Fibroblast of lung (primary cell): ENCODE measurements at regions not wholly inside any gene's neighbourhood (a gene's known extent, or its start where the extent isn't known, plus 50 kb on each side); places are given as distances from the start of the nearest gene placed in this dataset.

ENCODE experiments used
- DNase-seq, 2 donors: peaks; one replicate each; pipeline versions ENCODE4 v3.0.0 to v3.0.0-alpha.2; 2010; ENCODE audit warnings: low read depth in 2 of 2
- H2AFZ ChIP-seq: 2 replicates; pipeline ENCODE4 v1.5.1; 2012; ENCODE audit warnings: low read length, control low read depth, inconsistent platforms
- H3K27ac ChIP-seq: 2 replicates; pipeline ENCODE4 v1.5.1; 2011; ENCODE audit warnings: low read length, control low read depth; ENCODE audit not compliant: insufficient read depth
- H3K27me3 ChIP-seq: 2 replicates; pipeline ENCODE4 v1.5.1; 2011; ENCODE audit warnings: mild to moderate bottlenecking, low read length; ENCODE audit not compliant: control insufficient read depth, insufficient read depth
- H3K36me3 ChIP-seq: 2 replicates; pipeline ENCODE4 v1.5.1; 2011; ENCODE audit warnings: low read length; ENCODE audit not compliant: control insufficient read depth, insufficient read depth
- H3K4me1 ChIP-seq: 2 replicates; pipeline ENCODE4 v1.5.1; 2011; ENCODE audit warnings: low read length; ENCODE audit not compliant: control insufficient read depth, insufficient read depth; ENCODE audit errors: extremely low read depth
- H3K4me2 ChIP-seq: 2 replicates; pipeline ENCODE4 v1.5.1; 2011; ENCODE audit warnings: low read length, control low read depth; ENCODE audit not compliant: insufficient read depth; ENCODE audit errors: extremely low read depth
- H3K4me3 ChIP-seq, 4 experiments: fragments of 200-600 bp in 1 of 4; sonication (generic) in 1 of 4; replicated peaks in 1 of 4; 2 replicates each; pipeline ENCODE4 v1.5.1; 2011 to 2016; ENCODE audit warnings: low read length in 4 of 4, low read depth in 3 of 4, mild to moderate bottlenecking in 3 of 4, control low read depth in 2 of 4, inconsistent platforms in 1 of 4, mixed read lengths in 1 of 4; ENCODE audit not compliant: insufficient read depth in 1 of 4; ENCODE audit errors: control extremely low read depth in 1 of 4
- H3K79me2 ChIP-seq: 2 replicates; pipeline ENCODE4 v1.5.1; 2012; ENCODE audit warnings: mild to moderate bottlenecking, low read length, inconsistent platforms; ENCODE audit not compliant: control insufficient read depth, insufficient read depth
- H3K9ac ChIP-seq: 2 replicates; pipeline ENCODE4 v1.5.1; 2011; ENCODE audit warnings: mild to moderate bottlenecking, low read length, control low read depth; ENCODE audit not compliant: insufficient read depth
- H3K9me3 ChIP-seq: 2 replicates; pipeline ENCODE4 v1.5.1; 2012; ENCODE audit warnings: low read depth, low read length; ENCODE audit not compliant: control insufficient read depth, insufficient read depth
- H4K20me1 ChIP-seq: 2 replicates; pipeline ENCODE4 v1.5.1; 2011; ENCODE audit warnings: low read length; ENCODE audit not compliant: control insufficient read depth, insufficient read depth; ENCODE audit errors: extremely low read depth
- EZH2 ChIP-seq: IDR thresholded peaks from 2 replicates; pipeline ENCODE4 v1.5.1; 2012; ENCODE audit warnings: low read length, control low read depth, mild to moderate bottlenecking; ENCODE audit errors: missing control alignments
- TF ChIP-seq, protein P1 (sequence below), 2 donors: IDR thresholded peaks in 1 of 2; conservative IDR thresholded peaks in 1 of 2; 1 replicate in 1 of 2; 2 replicates in 1 of 2; pipeline ENCODE4 v1.5.1; 2011 to 2012; ENCODE audit warnings: low read length in 2 of 2, control low read depth in 1 of 2, inconsistent platforms in 1 of 2, low read depth in 1 of 2, mild to moderate bottlenecking in 1 of 2

DNA sequence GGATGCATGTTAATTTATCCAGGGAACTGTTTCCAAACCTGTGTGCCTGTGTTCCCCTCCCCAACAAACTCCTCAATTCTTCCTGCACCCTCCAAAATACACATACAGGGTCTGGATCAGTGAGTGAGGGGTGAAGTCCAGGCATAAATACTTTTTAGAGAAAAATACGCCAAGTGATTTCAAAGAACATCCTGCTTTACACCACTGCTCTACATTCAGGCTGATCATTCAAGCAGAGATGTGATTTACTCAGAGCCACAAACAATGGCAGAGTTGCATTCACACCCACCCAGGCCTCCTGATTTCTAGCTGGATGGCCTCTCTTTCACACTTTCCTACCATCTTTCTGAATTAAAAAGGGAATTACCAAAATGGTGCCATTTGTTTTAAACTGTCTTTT is 289.5 kb upstream of the SLC14A2 start:
- no peaks in the 10 kb centered on the region for H3K79me2 ChIP-seq
- H3K9me3 ChIP-seq: no peaks in the 10 kb centered on the region
- H3K4me1 ChIP-seq: peaks cover 2% of the 10 kb centered on the region
- no peaks in the 10 kb centered on the region for H3K36me3 ChIP-seq
- DNase-seq: no peak
- no peak overlapping the region for H3K4me2 ChIP-seq
- H2AFZ ChIP-seq: no peak overlapping the region
- TF ChIP-seq, protein P1, sequence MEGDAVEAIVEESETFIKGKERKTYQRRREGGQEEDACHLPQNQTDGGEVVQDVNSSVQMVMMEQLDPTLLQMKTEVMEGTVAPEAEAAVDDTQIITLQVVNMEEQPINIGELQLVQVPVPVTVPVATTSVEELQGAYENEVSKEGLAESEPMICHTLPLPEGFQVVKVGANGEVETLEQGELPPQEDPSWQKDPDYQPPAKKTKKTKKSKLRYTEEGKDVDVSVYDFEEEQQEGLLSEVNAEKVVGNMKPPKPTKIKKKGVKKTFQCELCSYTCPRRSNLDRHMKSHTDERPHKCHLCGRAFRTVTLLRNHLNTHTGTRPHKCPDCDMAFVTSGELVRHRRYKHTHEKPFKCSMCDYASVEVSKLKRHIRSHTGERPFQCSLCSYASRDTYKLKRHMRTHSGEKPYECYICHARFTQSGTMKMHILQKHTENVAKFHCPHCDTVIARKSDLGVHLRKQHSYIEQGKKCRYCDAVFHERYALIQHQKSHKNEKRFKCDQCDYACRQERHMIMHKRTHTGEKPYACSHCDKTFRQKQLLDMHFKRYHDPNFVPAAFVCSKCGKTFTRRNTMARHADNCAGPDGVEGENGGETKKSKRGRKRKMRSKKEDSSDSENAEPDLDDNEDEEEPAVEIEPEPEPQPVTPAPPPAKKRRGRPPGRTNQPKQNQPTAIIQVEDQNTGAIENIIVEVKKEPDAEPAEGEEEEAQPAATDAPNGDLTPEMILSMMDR (conservative IDR thresholded peaks at IDR 0.05 in 1 of 2, IDR thresholded peaks at IDR 0.05 in 1 of 2; ENCODE audit: low read depth in 1 of 2, low read length in 2 of 2): no peak
- no peak for TF ChIP-seq EZH2
- H3K27me3 ChIP-seq: no peaks in the 10 kb centered on the region
- no peaks in the 10 kb centered on the region for H4K20me1 ChIP-seq
- H3K9ac ChIP-seq: no peak overlapping the region
- H3K4me3 ChIP-seq: no peak overlapping the region
- no peak overlapping the region for H3K27ac ChIP-seq

DNA sequence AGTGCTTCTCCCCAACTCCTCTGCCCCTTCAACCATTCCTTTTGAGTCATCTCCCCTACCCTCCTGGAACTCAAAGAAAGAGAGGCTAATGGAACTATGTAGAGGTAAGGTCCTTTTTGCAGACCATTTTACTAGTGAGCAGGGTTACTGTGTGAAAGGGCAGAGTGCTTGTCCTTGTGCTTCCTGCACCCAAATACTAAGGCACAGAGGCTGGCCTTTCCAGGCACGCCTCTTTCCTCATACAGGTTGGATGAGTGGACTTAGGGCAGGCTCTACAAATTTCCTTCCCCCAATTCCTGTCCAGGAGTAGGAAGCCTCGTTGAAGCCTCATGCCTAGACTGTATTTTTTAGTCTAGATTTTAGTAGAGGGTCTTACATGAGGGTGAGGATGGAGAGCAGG is 288.8 kb upstream of the SLC14A2 start:
- no peak overlapping the region for H3K27ac ChIP-seq
- no peaks in the 10 kb centered on the region for H3K9me3 ChIP-seq
- H4K20me1 ChIP-seq: no peaks in the 10 kb centered on the region
- H3K79me2 ChIP-seq: no peaks in the 10 kb centered on the region
- no peak overlapping the region for H3K9ac ChIP-seq
- H3K36me3 ChIP-seq: no peaks in the 10 kb centered on the region
- no peaks in the 10 kb centered on the region for H3K27me3 ChIP-seq
- no peak for DNase-seq
- TF ChIP-seq, protein P1 (conservative IDR thresholded peaks at IDR 0.05 in 1 of 2, IDR thresholded peaks at IDR 0.05 in 1 of 2; ENCODE audit: low read depth in 1 of 2, low read length in 2 of 2): no peak
- no peak for TF ChIP-seq EZH2
- no peak overlapping the region for H2AFZ ChIP-seq
- H3K4me2 ChIP-seq: no peak overlapping the region
- H3K4me1 ChIP-seq: peaks cover 2% of the 10 kb centered on the region
- H3K4me3 ChIP-seq: no peak overlapping the region

DNA sequence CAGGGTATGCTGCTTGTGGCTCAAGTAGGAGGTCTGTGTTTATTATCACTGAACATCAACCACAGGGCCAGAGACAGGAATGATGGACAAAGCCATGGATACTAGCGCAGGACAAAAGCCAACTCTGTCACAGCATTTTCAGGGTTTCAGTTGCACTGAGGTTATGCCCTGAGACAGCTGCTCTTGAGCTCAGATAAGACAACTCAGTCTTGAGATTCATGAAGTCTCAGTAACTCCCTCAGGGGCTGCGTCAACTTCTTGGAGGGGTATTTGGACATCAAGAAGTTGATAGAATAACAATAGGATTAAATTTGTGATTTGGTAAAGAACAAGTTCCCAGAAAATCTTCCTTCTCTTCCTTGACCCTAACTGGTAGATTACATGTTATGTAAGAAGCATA is 287.0 kb upstream of the SLC14A2 start:
- Histone ChIP-seq H3K4me2 (no peak overlapping the region), H2AFZ (no peak overlapping the region), H3K36me3 (no peaks in the 10 kb centered on the region), H3K27me3 (no peaks in the 10 kb centered on the region), H3K79me2 (no peaks in the 10 kb centered on the region), H3K27ac (no peak overlapping the region), H3K9me3 (no peaks in the 10 kb centered on the region), H4K20me1 (no peaks in the 10 kb centered on the region), H3K4me3 (no peak overlapping the region), H3K9ac (no peak overlapping the region), H3K4me1 (peaks cover 2% of the 10 kb centered on the region)
- TF ChIP-seq EZH2: no peak
- TF ChIP-seq, protein P1 (conservative IDR thresholded peaks at IDR 0.05 in 1 of 2, IDR thresholded peaks at IDR 0.05 in 1 of 2; ENCODE audit: low read depth in 1 of 2, low read length in 2 of 2): no peak
- no peak for DNase-seq
